Activated gamma-delta T cell treated with Interleukin-2 at 50 U/mL for 16 hours (primary cell): ENCODE measurements at regions not wholly inside any gene's neighbourhood (a gene's known extent, or its start where the extent isn't known, plus 50 kb on each side); places are given as distances from the start of the nearest gene placed in this dataset.
"Not testable (repeated sequence)": the region's sequence is repeated elsewhere in the genome, so short reads cannot be mapped to it uniquely, and the experiment has no call there.

Experiments
- DNase-seq: peaks from one replicate; pipeline ENCODE4 v3.0.0-alpha.2; 2020

- DNase-seq = not testable (repeated sequence)
Observed at GRCh38 chr4:118504927-118505326, 152.1 kb upstream of the PRSS12 start.

- DNase-seq = not testable (repeated sequence)
Observed at GRCh38 chr4:118505491-118505890, 152.7 kb upstream of the PRSS12 start.

- not testable (repeated sequence) for DNase-seq
Observed at GRCh38 chr4:118512870-118513269, 160.1 kb upstream of the PRSS12 start.

- DNase-seq = not testable (repeated sequence)
Observed at GRCh38 chr4:118514332-118514731, 161.5 kb upstream of the PRSS12 start.

GRCh38 chr4:118516107-118516506, 163.3 kb upstream of the PRSS12 start:
- not testable (repeated sequence) for DNase-seq

- not testable (repeated sequence) for DNase-seq
Observed at GRCh38 chr4:118530107-118530506, 155.1 kb upstream of the METTL14 start.

- DNase-seq = not testable (repeated sequence)
Observed at GRCh38 chr4:118531947-118532346, 153.2 kb upstream of the METTL14 start.

- DNase-seq = not testable (repeated sequence)
Observed at GRCh38 chr4:118535788-118536187, 149.4 kb upstream of the METTL14 start.

- DNase-seq = not testable (repeated sequence)
Observed at GRCh38 chr4:118539412-118540077, 145.6 kb upstream of the METTL14 start.

GRCh38 chr4:118556576-118556975, 128.6 kb upstream of the METTL14 start:
- not testable (repeated sequence) for DNase-seq

GRCh38 chr4:118557298-118557851, 127.8 kb upstream of the METTL14 start:
- DNase-seq = no peak

- not testable (repeated sequence) for DNase-seq
Observed at GRCh38 chr4:118558188-118558587, 127.0 kb upstream of the METTL14 start.

GRCh38 chr4:118561559-118561958, 123.6 kb upstream of the METTL14 start:
- not testable (repeated sequence) for DNase-seq

GRCh38 chr4:118566003-118566513, 119.1 kb upstream of the METTL14 start:
- not testable (repeated sequence) for DNase-seq

- not testable (repeated sequence) for DNase-seq
Observed at GRCh38 chr4:118572991-118573390, 112.2 kb upstream of the METTL14 start.

- not testable (repeated sequence) for DNase-seq
Observed at GRCh38 chr4:118574251-118574913, 110.8 kb upstream of the METTL14 start.

- DNase-seq = not testable (repeated sequence)
Observed at GRCh38 chr4:118575057-118575456, 110.1 kb upstream of the METTL14 start.

- DNase-seq = not testable (repeated sequence)
Observed at GRCh38 chr4:118575726-118576125, 109.5 kb upstream of the METTL14 start.

GRCh38 chr4:118576709-118577219, 108.4 kb upstream of the METTL14 start:
- DNase-seq = not testable (repeated sequence)

GRCh38 chr4:118585015-118585414, 100.2 kb upstream of the METTL14 start:
- no peak for DNase-seq

- no peak for DNase-seq
Observed at GRCh38 chr4:118586357-118586790, 98.8 kb upstream of the METTL14 start.

- no peak for DNase-seq
Observed at GRCh38 chr4:118587116-118587831, 97.9 kb upstream of the METTL14 start.

- DNase-seq = no peak
Observed at GRCh38 chr4:118587946-118588345, 97.2 kb upstream of the METTL14 start.
